AG09319 (cell line): ENCODE measurements at regions not wholly inside any gene's neighbourhood (a gene's known extent, or its start where the extent isn't known, plus 50 kb on each side); places are given as distances from the start of the nearest gene placed in this dataset.

ENCODE experiments used
- DNase-seq: peaks from one replicate; pipeline ENCODE4 v3.0.0-alpha.2; 2010; ENCODE audit warnings: low read depth; ENCODE audit errors: extremely low read depth
- TF ChIP-seq, protein P1 (sequence below): IDR thresholded peaks from 2 replicates; pipeline ENCODE4 v1.5.1; 2011; ENCODE audit warnings: low read depth, mild to moderate bottlenecking, inconsistent platforms, low read length, moderate library complexity

DNA sequence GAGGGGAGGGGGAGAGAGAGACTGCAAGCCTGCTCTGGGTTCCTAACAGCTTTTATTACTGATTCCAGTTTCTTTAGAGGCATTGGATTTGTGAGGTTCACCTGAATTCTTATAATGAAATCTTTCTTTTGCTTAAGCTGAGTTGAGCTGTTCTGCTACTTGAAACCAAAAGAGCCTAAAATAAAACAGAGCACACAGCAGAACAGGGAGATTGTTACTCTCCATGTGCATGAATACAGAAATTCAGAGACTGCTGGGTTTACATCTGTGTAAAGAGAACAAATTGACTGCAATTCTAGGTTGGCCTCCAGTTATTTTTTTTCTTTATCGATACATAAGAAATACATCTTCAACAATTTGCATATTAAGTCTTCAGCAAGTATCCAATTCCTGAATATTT, 168.8 kb upstream of the NRIP1 start:
- TF ChIP-seq, protein P1, sequence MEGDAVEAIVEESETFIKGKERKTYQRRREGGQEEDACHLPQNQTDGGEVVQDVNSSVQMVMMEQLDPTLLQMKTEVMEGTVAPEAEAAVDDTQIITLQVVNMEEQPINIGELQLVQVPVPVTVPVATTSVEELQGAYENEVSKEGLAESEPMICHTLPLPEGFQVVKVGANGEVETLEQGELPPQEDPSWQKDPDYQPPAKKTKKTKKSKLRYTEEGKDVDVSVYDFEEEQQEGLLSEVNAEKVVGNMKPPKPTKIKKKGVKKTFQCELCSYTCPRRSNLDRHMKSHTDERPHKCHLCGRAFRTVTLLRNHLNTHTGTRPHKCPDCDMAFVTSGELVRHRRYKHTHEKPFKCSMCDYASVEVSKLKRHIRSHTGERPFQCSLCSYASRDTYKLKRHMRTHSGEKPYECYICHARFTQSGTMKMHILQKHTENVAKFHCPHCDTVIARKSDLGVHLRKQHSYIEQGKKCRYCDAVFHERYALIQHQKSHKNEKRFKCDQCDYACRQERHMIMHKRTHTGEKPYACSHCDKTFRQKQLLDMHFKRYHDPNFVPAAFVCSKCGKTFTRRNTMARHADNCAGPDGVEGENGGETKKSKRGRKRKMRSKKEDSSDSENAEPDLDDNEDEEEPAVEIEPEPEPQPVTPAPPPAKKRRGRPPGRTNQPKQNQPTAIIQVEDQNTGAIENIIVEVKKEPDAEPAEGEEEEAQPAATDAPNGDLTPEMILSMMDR: no peak
- DNase-seq: no peak

DNA sequence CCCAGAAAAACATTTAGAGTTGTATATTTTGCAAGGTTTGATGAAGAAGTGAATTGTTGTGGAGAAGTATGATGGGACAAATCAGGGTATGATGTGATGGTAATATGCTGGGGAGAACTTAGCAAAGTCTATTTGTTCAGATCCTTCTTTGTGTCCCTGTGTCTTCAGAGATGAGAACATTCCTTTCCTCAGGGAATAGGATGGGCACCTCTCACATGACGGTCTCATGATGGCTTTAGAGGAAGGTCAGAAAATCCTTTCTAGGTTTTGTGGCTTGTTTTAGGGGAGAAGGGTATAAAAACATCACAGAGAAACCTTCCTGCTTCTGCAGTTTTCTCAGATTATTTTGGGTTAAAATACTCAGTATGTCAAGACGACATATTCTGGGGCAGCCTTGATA, 171.3 kb upstream of the NRIP1 start:
- TF ChIP-seq, protein P1: no peak
- DNase-seq: no peak

DNA sequence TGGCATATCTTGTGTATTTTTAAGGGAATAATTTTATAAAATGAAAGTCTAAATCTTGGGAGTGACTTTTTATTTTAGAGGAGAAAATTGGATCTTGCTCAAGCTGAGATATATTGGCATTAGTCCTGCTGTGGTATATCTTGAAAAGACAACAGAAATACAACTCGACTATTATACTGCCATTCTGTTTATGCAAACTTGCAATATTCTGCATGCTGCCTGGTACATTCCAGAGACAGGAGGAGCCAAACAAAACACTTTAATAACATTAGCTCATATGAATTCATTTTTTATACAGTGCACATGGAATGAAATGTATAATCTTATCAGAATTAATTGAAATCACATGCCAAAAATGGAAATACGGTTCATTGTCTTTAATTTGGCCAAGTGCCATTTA, 176.0 kb upstream of the NRIP1 start:
- TF ChIP-seq, protein P1: no peak
- DNase-seq: no peak

DNA sequence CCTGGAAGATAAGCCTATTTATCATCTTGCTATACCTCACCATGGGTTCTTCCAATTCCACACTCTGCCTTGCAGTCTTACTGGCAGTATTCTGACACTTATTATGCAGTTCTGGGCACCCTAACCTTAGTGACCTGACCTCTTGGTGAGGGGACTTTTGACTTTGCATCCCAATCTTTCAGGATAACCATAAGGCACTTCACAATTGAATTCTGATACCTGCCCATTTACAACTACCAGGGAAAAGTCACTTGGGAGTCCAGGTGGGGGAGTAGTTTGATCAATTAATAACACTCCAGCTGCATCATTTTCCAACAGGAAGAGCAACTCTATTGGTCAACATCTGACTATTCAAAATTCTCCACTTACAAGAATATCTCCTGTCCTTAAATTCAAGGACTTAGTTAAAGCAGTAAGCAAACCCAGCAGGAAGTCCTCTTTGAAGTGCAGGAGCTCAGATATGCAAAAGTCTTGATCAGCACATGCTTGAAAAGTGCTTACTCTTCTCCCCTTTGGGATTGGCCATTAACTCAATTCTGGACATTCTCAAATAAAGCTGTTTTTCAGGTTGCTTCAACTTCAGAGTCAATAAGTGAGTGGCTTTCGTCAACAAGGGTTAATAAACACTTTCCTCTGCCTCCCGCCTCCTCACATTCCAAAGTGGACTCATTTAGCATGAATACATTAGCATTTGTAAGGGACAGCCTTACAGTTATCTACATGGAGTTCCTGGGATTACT, 177.4 kb upstream of the NRIP1 start:
- DNase-seq: no peak
- TF ChIP-seq, protein P1: no peak

DNA sequence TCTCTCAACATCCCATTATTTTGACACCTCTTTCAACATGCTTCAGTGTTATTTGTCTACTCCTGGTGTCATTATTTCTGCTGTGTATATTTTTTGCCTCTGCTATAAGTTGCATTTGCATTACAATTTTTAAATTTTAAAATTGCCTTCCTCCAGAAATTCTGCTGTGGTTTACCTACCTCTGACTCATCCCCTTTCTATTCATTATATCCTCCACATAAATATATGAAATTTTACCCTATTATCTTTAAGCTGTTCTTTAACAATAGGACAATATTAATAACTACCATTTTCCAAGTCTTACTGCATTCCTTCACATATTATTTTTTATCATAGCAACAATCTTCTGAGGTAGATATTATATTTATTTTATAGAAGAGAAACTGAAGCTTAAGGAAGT, 178.1 kb upstream of the NRIP1 start:
- DNase-seq: no peak
- TF ChIP-seq, protein P1: no peak

DNA sequence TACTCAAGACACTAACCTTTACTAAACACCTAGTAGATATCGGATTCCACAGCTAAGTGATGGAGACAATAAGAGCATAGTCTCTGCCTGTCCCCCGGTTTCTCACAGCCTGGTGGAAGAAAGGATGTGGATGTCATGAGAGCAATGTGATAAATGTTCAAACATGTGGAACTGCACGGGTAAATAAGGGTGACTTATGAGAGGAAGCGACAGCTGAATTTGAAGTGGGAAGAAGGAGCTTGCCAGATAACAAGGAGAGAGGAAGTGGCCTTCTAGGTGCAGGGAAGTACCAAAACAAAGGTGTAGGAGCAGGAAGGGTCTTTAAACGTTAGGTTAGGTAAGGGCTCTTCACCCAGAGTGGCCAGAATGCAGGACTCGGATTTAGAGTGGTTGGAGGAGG, 178.6 kb upstream of the NRIP1 start:
- no peak for DNase-seq
- TF ChIP-seq, protein P1: no peak

DNA sequence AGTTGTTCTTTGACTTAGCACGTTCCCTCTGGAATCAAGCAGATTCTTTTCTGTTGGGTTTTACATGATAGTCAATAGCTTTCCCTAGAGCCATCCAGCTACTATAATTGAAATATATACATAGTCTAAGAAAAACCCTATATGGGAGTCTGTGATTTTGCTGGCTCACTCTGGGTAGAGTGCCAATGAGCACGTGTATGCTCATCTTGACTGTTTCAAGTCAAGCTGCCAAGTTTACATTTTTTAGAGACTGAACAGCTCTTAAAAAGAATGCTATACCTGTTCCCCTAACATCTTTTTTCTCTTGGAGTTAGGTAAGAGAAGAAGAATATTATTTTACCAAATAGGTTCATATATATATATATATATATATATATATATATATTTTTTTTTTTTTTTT, 182.8 kb upstream of the NRIP1 start:
- TF ChIP-seq, protein P1: no peak
- DNase-seq: no peak
